ENCODE measurements at regions not wholly inside any gene's neighbourhood (a gene's known extent, or its start where the extent isn't known, plus 50 kb on each side); places are given as distances from the start of the nearest gene placed in this dataset.

GRCh38 chr6:147825848-147826247, 317.4 kb downstream of the SAMD5 start:
- TF ChIP-seq TEAD4 (CRISPR knock-in tag; IDR thresholded peaks at IDR 0.05) (no peak), CTCF (IDR thresholded peaks at IDR 0.05) (no peak), PRDM15 (CRISPR knock-in tag; IDR thresholded peaks at IDR 0.05) (no peak), MAX (CRISPR knock-in tag; IDR thresholded peaks at IDR 0.05) (no peak), IRF1 (CRISPR knock-in tag; IDR thresholded peaks at IDR 0.05) (no peak), E2F1 (CRISPR knock-in tag; IDR thresholded peaks at IDR 0.05) (no peak), FOXP1 (CRISPR knock-in tag; IDR thresholded peaks at IDR 0.05; ENCODE audit: borderline replicate concordance) (no peak), CREM (CRISPR knock-in tag; IDR thresholded peaks at IDR 0.05) (no peak), ZNF512 (CRISPR knock-in tag; IDR thresholded peaks at IDR 0.05; ENCODE audit: borderline replicate concordance) (no peak), ZNF423 (CRISPR knock-in tag; IDR thresholded peaks at IDR 0.05) (no peak), STAT6 (CRISPR knock-in tag; conservative IDR thresholded peaks at IDR 0.05; ENCODE audit: low read depth) (no peak), ETV6 (CRISPR knock-in tag; IDR thresholded peaks at IDR 0.05) (no peak), ATF6 (CRISPR knock-in tag; IDR thresholded peaks at IDR 0.05) (no peak)
